ENCODE measurements at regions not wholly inside any gene's neighbourhood (a gene's known extent, or its start where the extent isn't known, plus 50 kb on each side); places are given as distances from the start of the nearest gene placed in this dataset.

GRCh38 chr11:92671081-92671480 is 298.4 kb upstream of the MTNR1B start:
- no peak for DNase-seq

DNA sequence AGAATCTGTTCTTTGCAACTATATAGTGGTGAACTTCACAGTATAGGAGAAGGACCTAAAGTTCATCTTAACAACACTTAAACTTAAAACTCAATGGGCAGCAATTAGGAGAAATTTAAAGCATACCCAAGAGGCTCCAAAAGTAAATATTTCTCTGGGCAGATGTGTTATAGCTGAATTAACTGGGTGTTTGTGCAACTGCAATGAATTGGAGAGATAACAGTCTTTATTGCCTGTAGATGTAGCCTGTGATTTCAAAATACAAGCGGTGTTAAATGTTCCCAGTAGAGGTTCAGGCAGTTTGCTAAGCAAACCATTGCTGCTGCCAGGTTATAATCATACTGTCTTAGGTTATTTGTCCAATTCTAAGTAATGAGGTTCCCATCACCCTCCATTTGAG is 294.1 kb upstream of the MTNR1B start:
- no peak for DNase-seq

GRCh38 chr11:92675810-92676209 is 293.6 kb upstream of the MTNR1B start:
- no peak for DNase-seq

DNA sequence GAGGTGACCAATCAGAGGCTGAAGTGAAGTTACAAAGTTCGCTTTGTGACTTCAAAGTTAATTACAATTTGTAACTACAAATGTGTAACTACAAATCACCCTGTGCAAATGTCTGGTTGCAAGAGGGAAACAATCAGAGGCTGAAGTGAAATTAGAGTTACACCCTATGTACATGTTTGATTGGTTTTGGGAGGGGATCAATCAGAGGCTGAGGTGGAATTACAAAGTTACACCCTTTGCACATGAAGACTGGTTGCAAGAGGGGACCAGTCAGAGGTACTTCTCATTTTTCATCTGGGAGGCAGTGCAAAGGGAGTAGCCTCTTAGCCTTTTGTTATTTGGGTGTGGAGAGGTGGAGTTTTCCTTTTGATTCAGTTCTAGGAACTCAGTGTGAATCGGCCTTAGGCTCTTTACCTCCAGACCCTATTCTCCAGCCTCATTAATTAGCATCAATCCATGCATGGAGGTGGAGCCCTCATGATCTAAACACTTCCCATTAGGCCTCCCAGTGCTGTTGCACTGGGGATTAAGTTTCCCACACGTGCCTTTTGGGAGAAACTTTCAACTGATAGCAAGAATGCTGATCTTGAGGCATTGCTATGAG is 291.3 kb upstream of the MTNR1B start:
- no peak for DNase-seq

GRCh38 chr11:92681586-92681985 is 287.9 kb upstream of the MTNR1B start:
- DNase-seq: no peak

GRCh38 chr11:92682136-92682535 is 287.3 kb upstream of the MTNR1B start:
- DNase-seq: no peak

GRCh38 chr11:92682952-92683351 is 286.5 kb upstream of the MTNR1B start:
- no peak for DNase-seq

GRCh38 chr11:92685049-92685448 is 284.4 kb upstream of the MTNR1B start:
- DNase-seq: no peak

- no peak for DNase-seq
Measured at GRCh38 chr11:92687724-92688123, 281.7 kb upstream of the MTNR1B start.

- DNase-seq: no peak
Measured at GRCh38 chr11:92688416-92688815, 281.0 kb upstream of the MTNR1B start.

DNA sequence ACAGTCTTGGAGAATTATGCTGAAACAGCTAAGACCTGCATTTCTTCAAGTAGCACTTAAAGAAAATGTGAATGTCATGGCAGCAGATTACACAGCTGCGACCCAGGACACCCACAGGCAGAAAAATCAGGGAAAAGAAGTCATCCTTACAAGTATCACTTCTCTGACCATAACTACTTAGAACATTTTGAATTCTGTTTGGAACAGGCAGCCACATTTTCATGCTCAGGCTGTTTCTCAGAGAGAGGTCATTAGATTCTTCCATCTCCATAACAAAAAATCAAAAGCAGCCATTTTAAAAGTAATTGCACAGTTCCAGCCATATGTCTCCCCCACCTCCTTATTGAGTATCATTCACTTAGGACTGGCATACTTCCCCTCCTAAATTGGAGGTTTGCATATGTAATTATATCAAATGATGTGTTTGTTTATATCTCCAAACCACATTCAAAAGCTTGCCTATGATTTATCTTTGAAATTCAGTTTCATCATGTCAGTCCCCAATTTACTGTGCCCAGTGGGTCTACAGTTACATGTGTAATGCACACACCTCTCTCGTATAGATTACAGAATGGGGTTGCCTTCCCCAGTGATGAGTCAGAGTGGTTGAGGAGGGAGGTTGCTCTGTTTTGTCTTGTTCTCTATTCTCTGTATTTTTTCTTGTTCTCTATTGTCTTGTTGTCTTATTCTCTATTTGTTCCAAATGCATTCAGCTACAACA is 276.5 kb upstream of the MTNR1B start:
- no peak for DNase-seq

- DNase-seq: no peak
Measured at GRCh38 chr11:92696076-92696475, 273.4 kb upstream of the MTNR1B start.

DNA sequence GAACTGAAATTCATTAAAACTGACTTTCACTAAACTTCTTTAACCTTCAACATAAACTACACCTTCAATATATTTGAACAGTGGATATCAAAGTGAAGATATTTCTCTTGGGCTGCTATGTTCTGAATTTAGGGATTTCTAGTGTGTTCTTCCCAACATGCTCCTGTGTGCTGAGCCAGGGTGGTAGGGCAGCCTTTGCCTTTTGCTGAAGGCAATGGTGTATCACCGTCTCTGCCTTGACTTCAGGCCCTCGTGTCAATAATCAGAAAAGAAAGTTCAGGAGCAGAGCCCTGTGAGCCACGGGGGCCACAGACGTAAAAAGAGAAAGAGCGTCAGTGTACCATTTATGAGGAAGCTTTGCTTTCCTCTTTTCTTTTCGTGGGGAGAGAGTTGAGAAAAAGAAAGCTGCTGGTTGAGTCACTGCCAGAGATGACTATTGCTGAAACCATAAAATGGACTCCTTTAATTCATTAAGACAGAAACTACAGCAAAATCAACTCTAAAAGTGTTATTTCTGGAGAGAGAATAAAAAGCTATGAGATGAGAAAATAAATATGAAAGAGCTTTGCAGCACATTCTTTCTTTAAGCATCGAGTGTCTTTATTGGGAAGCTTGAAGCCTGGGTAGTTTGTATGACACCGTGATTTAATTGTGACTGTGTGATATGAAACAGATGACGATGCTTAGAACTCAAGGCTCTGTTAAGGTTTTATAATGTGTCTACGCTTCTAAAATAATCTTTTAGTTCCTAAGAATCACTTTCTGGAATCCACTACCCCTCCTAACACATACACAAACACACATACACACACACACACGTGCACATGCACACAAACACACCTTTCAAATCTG is 271.8 kb upstream of the MTNR1B start:
- no peak for DNase-seq

GRCh38 chr11:92698742-92699141 is 270.7 kb upstream of the MTNR1B start:
- no peak for DNase-seq

GRCh38 chr11:92702037-92702804 is 267.2 kb upstream of the MTNR1B start:
- DNase-seq: no peak

DNA sequence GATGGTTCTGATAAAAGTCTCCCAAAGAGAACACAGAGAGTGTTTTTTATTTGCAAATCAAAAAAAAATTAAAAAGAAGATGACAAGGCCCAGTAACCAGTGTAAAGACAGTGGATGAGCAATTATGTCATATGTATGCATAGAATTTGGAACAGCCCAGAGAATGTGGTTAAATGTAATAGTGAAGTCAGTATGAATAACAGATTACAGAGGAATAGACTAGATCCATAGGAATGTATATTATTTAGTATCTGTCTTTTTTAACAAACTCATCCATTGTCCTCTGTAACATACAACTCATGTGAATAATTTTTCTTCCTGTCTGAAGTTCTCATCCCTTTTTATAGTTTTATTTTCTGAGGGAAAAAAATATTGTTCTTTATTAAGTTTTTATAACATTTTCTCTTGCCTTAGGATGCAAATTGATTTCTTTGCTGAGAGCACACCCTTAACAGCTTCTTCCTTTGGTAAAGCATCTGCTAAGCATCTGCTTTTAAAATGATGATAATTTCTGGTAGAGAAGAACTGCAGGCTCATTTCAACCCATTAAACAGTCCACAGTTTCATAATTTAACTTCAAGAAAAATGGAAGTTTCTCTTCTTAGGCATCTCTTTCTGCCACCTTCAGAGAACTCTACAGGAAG is 266.5 kb upstream of the MTNR1B start:
- DNase-seq: no peak

GRCh38 chr11:92703449-92703830 is 266.0 kb upstream of the MTNR1B start:
- no peak for DNase-seq

DNA sequence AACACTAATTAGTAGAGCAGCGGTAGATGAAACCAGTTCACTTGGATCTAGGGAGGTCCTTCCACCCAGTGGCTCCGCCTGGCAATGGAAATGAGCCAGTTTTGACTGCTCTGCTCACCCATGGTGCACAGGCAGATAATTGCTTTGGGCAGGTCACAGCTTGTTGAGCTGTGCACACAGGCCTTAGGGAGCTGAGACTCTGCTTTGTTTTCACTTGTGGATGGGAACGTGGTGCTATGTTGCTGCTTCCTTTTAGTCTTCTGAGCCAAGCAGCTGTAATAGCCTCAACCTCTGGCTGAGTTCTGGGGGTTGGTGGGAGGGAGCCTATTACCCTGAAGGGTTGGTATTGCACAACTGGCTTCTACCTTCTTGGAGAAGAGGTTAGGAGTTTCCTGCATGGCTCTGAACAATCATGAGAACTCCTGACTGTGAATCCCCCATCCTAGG is 262.3 kb upstream of the MTNR1B start:
- DNase-seq: peak; percentile 82

DNA sequence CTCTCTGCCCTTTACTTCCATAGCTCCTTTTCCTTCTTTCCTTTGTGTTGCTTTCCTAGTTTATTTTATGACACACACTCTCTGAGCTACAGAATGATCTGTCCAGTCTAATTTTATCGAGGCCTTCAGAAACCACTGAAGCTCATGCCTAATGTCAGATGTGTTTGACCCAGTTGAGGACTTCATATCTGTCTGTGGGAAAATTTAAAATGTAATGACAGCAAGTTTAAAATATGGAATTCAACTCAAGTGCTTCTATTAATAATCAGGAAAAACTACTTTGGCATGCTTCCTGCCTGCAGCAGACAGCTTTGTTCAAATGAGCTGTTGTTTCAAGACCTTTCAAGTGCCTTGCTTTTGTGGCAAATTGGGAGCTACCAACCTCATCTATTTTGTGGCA is 261.8 kb upstream of the MTNR1B start:
- DNase-seq: no peak

- no peak for DNase-seq
Measured at GRCh38 chr11:92709329-92709728, 260.1 kb upstream of the MTNR1B start.

DNA sequence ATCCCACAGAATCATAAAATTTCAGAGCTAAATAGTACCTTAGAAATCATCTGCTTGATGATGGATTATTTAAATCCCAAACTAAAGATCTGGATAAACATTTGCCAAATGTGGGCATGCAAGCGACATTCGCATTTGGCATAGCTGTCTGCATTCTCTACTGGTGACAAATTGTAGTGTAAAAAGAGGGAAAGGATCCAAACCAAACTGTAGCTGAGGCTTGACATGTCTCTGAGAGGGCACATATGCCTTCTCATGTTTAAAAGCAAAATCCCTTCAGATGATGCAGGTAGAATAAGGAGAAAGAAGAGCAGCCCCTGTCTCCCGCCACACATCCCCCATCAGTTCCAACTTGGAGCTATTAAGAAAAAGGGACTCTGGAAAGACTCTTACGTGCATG is 257.5 kb upstream of the MTNR1B start:
- DNase-seq: no peak

DNA sequence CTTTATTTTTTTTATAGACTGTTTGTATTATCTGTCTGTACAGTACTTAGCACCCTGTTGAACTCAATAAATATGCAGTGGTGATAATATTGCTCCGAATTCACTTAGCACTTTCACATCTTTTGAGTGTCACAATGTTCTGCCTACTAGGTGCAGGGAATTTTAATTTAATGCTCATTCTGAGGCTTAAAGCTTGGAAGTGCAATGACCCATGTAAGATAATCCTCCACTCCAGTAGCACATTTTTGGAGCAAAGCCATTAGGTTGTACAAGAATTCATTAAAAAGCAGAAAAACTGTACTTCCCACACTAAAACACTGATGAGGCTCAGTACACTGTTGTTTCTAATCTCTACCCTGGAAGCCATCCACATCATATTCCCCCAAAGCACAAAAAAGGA is 255.3 kb upstream of the MTNR1B start:
- no peak for DNase-seq

DNA sequence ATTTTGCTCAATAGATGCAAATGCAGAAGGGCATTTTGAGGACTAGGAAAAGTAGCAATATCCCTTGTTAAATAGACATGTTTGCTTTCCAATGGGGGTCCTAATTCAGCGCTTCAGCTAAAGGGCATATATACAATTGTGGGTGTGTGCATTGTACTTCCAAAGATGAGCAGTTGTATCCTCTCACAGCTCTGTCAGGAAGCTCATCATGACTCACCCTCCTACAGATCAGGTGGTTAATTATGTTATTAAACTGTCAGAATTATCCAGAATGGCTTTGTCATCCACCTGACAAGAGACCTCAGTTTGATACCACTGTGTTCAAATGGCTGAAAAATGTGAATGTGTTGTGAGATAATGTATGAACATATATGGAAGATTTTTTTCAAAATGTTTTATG is 252.2 kb upstream of the MTNR1B start:
- DNase-seq: no peak

Data from SHP77 treated with DMSO at 0.1 percent for 48 hours (cell line).